Natural killer cell (primary cell): ENCODE measurements at regions not wholly inside any gene's neighbourhood (a gene's known extent, or its start where the extent isn't known, plus 50 kb on each side); places are given as distances from the start of the nearest gene placed in this dataset.

Experiments
- ATAC-seq, 3 donors: fragments of 150-1000 bp in 2 of 3; fragments of 200-7000 bp in 1 of 3; cut with Tn5 transposase; 1 replicate in 1 of 3; 2 replicates in 2 of 3; pipeline ENCODE4 v1.10.0; 2021; ENCODE audit warnings: mild to moderate bottlenecking in 2 of 3, moderate library complexity in 2 of 3
- DNase-seq, 2 donors: peaks; one replicate each; pipeline versions ENCODE4 v3.0.0 to v3.0.0-alpha.2; 2013 to 2021; ENCODE audit warnings: mixed read lengths in 1 of 2
- H3K27ac ChIP-seq: one replicate; pipeline ENCODE4 v1.5.1; 2013; ENCODE audit warnings: mild to moderate bottlenecking, low read length
- H3K27me3 ChIP-seq: one replicate; pipeline ENCODE4 v1.6.1; 2013; ENCODE audit warnings: low read length; ENCODE audit not compliant: control insufficient read depth, insufficient read depth
- H3K36me3 ChIP-seq: one replicate; pipeline ENCODE4 v1.6.1; 2013; ENCODE audit warnings: low read length; ENCODE audit not compliant: control insufficient read depth, insufficient read depth
- H3K4me1 ChIP-seq: one replicate; pipeline ENCODE4 v1.6.1; 2013; ENCODE audit warnings: low read length; ENCODE audit not compliant: control insufficient read depth, insufficient read depth
- H3K4me3 ChIP-seq: one replicate; pipeline ENCODE4 v1.5.1; 2013; ENCODE audit warnings: low read length
- H3K9me3 ChIP-seq: one replicate; pipeline ENCODE4 v1.6.1; 2013; ENCODE audit warnings: low read length; ENCODE audit not compliant: control insufficient read depth, insufficient read depth
- H3K27ac Mint-ChIP-seq, 2 donors: one replicate each; pipeline ENCODE4 v1.8.0; 2022; ENCODE audit warnings: mild to moderate bottlenecking in 2 of 2, mixed read lengths in 2 of 2, moderate library complexity in 1 of 2
- H3K27me3 Mint-ChIP-seq, 2 donors: one replicate each; pipeline ENCODE4 v1.8.0; 2022; ENCODE audit warnings: low read depth in 2 of 2, mixed read lengths in 2 of 2
- H3K36me3 Mint-ChIP-seq: one replicate; pipeline ENCODE4 v1.8.0; 2022; ENCODE audit warnings: mixed read lengths
- H3K4me1 Mint-ChIP-seq, 2 donors: one replicate each; pipeline ENCODE4 v1.8.0; 2022; ENCODE audit warnings: mixed read lengths in 2 of 2
- H3K4me3 Mint-ChIP-seq: one replicate; pipeline ENCODE4 v1.8.0; 2022; ENCODE audit warnings: mild to moderate bottlenecking, moderate library complexity, mixed read lengths
- H3K9me3 Mint-ChIP-seq, 2 donors: one replicate each; pipeline ENCODE4 v1.8.0; 2022; ENCODE audit warnings: mixed read lengths in 2 of 2
- CTCF ChIP-seq: fragments of 200-600 bp; IDR thresholded peaks from one replicate; pipeline ENCODE4 v1.8.0; 2022; ENCODE audit warnings: antibody characterized with exemption
- WGBS: methylation state at CpG from one replicate; pipeline ENCODE4 v1.1.7; 2013; ENCODE audit warnings: missing lambda C conversion rate; ENCODE audit not compliant: insufficient coverage; 5-methylcytosine and 5-hydroxymethylcytosine counted together
- intact Hi-C: fragments of 100-400 bp; cut with micrococcal nuclease; formaldehyde crosslinking; loops from one replicate; pipeline ENCODE4 v1.14.2; 2022

- Mint-ChIP-seq H3K36me3 (no peaks in the 10 kb centered on the region), H3K4me1 (no peaks in the 10 kb centered on the region), H3K27ac (no peak overlapping the region), H3K9me3 (peaks cover 0 to 2% of the 10 kb centered on the region in 2 donors), H3K4me3 (no peak overlapping the region), H3K27me3 (no peaks in the 10 kb centered on the region)
- no peaks in the 10 kb centered on the region for H3K4me1 ChIP-seq
- WGBS = 77% methylated on average over 3 of the region's 3 CpGs
- intact Hi-C loops = no loop called here
- H3K27ac ChIP-seq = no peak overlapping the region
- TF ChIP-seq CTCF = no peak
- no peaks in the 10 kb centered on the region for H3K9me3 ChIP-seq
- ATAC-seq (no peak), DNase-seq (no peak)
- H3K36me3 ChIP-seq = no peaks in the 10 kb centered on the region
- no peaks in the 10 kb centered on the region for H3K27me3 ChIP-seq
- H3K4me3 ChIP-seq = no peak overlapping the region
Observed at GRCh38 chrX:106300656-106301055, 132.6 kb downstream of the PWWP3B start.

GRCh38 chrX:106302304-106302703 is 134.2 kb downstream of the PWWP3B start:
- Histone ChIP-seq H3K36me3 (no peaks in the 10 kb centered on the region), H3K4me1 (no peaks in the 10 kb centered on the region), H3K27me3 (no peaks in the 10 kb centered on the region), H3K27ac (no peak overlapping the region), H3K9me3 (no peaks in the 10 kb centered on the region), H3K4me3 (no peak overlapping the region)
- ATAC-seq (no peak), DNase-seq (no peak)
- H3K27me3 Mint-ChIP-seq = no peaks in the 10 kb centered on the region
- TF ChIP-seq CTCF = no peak
- WGBS = 82% methylated on average over 2 of the region's 2 CpGs
- H3K4me1 Mint-ChIP-seq = no peaks in the 10 kb centered on the region
- no peak overlapping the region for H3K27ac Mint-ChIP-seq
- no peak overlapping the region for H3K4me3 Mint-ChIP-seq
- peaks cover 0 to 2% of the 10 kb centered on the region in 2 donors for H3K9me3 Mint-ChIP-seq
- intact Hi-C loops = no loop called here
- no peaks in the 10 kb centered on the region for H3K36me3 Mint-ChIP-seq

GRCh38 chrX:106306391-106306947 is 138.4 kb downstream of the PWWP3B start:
- Histone ChIP-seq H3K9me3 (no peaks in the 10 kb centered on the region), H3K27me3 (no peaks in the 10 kb centered on the region), H3K4me3 (no peak overlapping the region), H3K36me3 (no peaks in the 10 kb centered on the region), H3K4me1 (no peaks in the 10 kb centered on the region), H3K27ac (no peak overlapping the region)
- Mint-ChIP-seq H3K27me3 (no peaks in the 10 kb centered on the region), H3K27ac (no peak overlapping the region), H3K4me3 (no peak overlapping the region), H3K9me3 (peaks cover 0 to 2% of the 10 kb centered on the region in 2 donors), H3K4me1 (no peaks in the 10 kb centered on the region), H3K36me3 (no peaks in the 10 kb centered on the region)
- intact Hi-C loops = no loop called here
- no peak for TF ChIP-seq CTCF
- DNase-seq (no peak), ATAC-seq (no peak)
- WGBS = 91% methylated on average over 7 of the region's 7 CpGs

GRCh38 chrX:106323357-106323756 is 155.3 kb downstream of the PWWP3B start:
- TF ChIP-seq CTCF = no peak
- no peak for ATAC-seq
- Histone ChIP-seq H3K27me3 (no peaks in the 10 kb centered on the region), H3K27ac (no peak overlapping the region), H3K4me1 (no peaks in the 10 kb centered on the region), H3K4me3 (no peak overlapping the region), H3K9me3 (no peaks in the 10 kb centered on the region), H3K36me3 (no peaks in the 10 kb centered on the region)
- H3K27ac Mint-ChIP-seq = no peak overlapping the region
- no peaks in the 10 kb centered on the region for H3K4me1 Mint-ChIP-seq
- H3K9me3 Mint-ChIP-seq = peaks cover 0 to 2% of the 10 kb centered on the region in 2 donors
- H3K27me3 Mint-ChIP-seq = no peaks in the 10 kb centered on the region
- DNase-seq = no peak
- no peak overlapping the region for H3K4me3 Mint-ChIP-seq
- intact Hi-C loops = no loop called here
- no peaks in the 10 kb centered on the region for H3K36me3 Mint-ChIP-seq
